ENCODE measurements at regions not wholly inside any gene's neighbourhood (a gene's known extent, or its start where the extent isn't known, plus 50 kb on each side); places are given as distances from the start of the nearest gene placed in this dataset.

- no peak for TF ChIP-seq CTCF (IDR thresholded peaks at IDR 0.05; ENCODE audit: low read length)
- TF ChIP-seq EZH2 (optimal IDR thresholded peaks at IDR 0.05; ENCODE audit: low read depth, low read length) = no peak
Measured at GRCh38 chr15:53412542-53412941, 346.9 kb downstream of the WDR72 start.

Data from MM.1S (cell line).